H1 (cell line): ENCODE measurements at regions not wholly inside any gene's neighbourhood (a gene's known extent, or its start where the extent isn't known, plus 50 kb on each side); places are given as distances from the start of the nearest gene placed in this dataset.

ENCODE experiments used
- CBX5 ChIP-seq: fragments of 300-800, 300-1000 bp; sonication (generic); IDR thresholded peaks from 2 replicates; pipeline ENCODE4 v1.7.1; 2016; ENCODE audit warnings: antibody characterized with exemption, low read length, low read depth
- TAF7 ChIP-seq: optimal IDR thresholded peaks from 2 replicates; pipeline ENCODE3; 2011; ENCODE audit warnings: low read depth, mild to moderate bottlenecking, inconsistent platforms, low read length, moderate library complexity, borderline replicate concordance
- TF ChIP-seq, protein P1 (sequence below): fragments of 300-600 bp; sonication (generic); IDR thresholded peaks from 2 replicates; pipeline ENCODE4 v1.7.1; 2012; ENCODE audit warnings: low read length, moderate library complexity, mild to moderate bottlenecking, inconsistent platforms; ENCODE audit not compliant: insufficient replicate concordance

DNA sequence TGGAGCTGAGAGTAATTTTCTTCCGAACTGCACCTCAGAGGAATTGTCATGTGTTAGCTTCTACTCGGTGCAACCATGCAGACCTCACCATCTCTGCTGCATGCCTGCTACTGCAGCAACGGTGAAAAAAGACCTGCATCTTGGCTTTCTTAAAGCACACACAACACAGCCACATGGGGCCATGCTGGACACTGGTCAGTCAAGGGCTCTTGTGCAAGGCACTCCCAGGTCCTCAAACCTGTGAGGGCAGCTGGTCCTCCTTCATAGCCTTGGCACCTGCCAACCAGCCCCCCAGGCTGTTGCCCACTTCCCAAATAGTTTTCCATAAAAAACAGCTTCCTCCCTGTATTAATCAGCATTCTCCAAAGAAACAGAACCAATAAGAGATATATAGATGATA is 113.5 kb upstream of the TEX51 start (continued):
- TF ChIP-seq, protein P1, sequence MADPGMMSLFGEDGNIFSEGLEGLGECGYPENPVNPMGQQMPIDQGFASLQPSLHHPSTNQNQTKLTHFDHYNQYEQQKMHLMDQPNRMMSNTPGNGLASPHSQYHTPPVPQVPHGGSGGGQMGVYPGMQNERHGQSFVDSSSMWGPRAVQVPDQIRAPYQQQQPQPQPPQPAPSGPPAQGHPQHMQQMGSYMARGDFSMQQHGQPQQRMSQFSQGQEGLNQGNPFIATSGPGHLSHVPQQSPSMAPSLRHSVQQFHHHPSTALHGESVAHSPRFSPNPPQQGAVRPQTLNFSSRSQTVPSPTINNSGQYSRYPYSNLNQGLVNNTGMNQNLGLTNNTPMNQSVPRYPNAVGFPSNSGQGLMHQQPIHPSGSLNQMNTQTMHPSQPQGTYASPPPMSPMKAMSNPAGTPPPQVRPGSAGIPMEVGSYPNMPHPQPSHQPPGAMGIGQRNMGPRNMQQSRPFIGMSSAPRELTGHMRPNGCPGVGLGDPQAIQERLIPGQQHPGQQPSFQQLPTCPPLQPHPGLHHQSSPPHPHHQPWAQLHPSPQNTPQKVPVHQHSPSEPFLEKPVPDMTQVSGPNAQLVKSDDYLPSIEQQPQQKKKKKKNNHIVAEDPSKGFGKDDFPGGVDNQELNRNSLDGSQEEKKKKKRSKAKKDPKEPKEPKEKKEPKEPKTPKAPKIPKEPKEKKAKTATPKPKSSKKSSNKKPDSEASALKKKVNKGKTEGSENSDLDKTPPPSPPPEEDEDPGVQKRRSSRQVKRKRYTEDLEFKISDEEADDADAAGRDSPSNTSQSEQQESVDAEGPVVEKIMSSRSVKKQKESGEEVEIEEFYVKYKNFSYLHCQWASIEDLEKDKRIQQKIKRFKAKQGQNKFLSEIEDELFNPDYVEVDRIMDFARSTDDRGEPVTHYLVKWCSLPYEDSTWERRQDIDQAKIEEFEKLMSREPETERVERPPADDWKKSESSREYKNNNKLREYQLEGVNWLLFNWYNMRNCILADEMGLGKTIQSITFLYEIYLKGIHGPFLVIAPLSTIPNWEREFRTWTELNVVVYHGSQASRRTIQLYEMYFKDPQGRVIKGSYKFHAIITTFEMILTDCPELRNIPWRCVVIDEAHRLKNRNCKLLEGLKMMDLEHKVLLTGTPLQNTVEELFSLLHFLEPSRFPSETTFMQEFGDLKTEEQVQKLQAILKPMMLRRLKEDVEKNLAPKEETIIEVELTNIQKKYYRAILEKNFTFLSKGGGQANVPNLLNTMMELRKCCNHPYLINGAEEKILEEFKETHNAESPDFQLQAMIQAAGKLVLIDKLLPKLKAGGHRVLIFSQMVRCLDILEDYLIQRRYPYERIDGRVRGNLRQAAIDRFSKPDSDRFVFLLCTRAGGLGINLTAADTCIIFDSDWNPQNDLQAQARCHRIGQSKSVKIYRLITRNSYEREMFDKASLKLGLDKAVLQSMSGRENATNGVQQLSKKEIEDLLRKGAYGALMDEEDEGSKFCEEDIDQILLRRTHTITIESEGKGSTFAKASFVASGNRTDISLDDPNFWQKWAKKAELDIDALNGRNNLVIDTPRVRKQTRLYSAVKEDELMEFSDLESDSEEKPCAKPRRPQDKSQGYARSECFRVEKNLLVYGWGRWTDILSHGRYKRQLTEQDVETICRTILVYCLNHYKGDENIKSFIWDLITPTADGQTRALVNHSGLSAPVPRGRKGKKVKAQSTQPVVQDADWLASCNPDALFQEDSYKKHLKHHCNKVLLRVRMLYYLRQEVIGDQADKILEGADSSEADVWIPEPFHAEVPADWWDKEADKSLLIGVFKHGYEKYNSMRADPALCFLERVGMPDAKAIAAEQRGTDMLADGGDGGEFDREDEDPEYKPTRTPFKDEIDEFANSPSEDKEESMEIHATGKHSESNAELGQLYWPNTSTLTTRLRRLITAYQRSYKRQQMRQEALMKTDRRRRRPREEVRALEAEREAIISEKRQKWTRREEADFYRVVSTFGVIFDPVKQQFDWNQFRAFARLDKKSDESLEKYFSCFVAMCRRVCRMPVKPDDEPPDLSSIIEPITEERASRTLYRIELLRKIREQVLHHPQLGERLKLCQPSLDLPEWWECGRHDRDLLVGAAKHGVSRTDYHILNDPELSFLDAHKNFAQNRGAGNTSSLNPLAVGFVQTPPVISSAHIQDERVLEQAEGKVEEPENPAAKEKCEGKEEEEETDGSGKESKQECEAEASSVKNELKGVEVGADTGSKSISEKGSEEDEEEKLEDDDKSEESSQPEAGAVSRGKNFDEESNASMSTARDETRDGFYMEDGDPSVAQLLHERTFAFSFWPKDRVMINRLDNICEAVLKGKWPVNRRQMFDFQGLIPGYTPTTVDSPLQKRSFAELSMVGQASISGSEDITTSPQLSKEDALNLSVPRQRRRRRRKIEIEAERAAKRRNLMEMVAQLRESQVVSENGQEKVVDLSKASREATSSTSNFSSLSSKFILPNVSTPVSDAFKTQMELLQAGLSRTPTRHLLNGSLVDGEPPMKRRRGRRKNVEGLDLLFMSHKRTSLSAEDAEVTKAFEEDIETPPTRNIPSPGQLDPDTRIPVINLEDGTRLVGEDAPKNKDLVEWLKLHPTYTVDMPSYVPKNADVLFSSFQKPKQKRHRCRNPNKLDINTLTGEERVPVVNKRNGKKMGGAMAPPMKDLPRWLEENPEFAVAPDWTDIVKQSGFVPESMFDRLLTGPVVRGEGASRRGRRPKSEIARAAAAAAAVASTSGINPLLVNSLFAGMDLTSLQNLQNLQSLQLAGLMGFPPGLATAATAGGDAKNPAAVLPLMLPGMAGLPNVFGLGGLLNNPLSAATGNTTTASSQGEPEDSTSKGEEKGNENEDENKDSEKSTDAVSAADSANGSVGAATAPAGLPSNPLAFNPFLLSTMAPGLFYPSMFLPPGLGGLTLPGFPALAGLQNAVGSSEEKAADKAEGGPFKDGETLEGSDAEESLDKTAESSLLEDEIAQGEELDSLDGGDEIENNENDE = no peak
- TF ChIP-seq TAF7 (no peak), CBX5 (no peak)
